Astrocyte (in vitro differentiated cells and primary cell): ENCODE measurements at regions not wholly inside any gene's neighbourhood (a gene's known extent, or its start where the extent isn't known, plus 50 kb on each side); places are given as distances from the start of the nearest gene placed in this dataset.

Experiments
- CTCF ChIP-seq: IDR thresholded peaks from 2 replicates; pipeline ENCODE4 v1.5.1; 2011; ENCODE audit warnings: low read depth, mild to moderate bottlenecking, inconsistent platforms, low read length, moderate library complexity; ENCODE audit not compliant: insufficient read depth
- EZH2 ChIP-seq: IDR thresholded peaks from 2 replicates; pipeline ENCODE4 v1.6.1; 2012; ENCODE audit warnings: mild to moderate bottlenecking, low read length, inconsistent platforms; ENCODE audit not compliant: insufficient read depth

GRCh38 chr11:101296896-101297295 is 167.3 kb upstream of the PGR start:
- TF ChIP-seq CTCF = no peak
- no peak for TF ChIP-seq EZH2
